SKM-1 (cell line): ENCODE measurements at regions not wholly inside any gene's neighbourhood (a gene's known extent, or its start where the extent isn't known, plus 50 kb on each side); places are given as distances from the start of the nearest gene placed in this dataset.
A peak's percentile ranks its signal among the peaks of the same experiment; 100 is the strongest.

Experiments used
- DNase-seq: peaks from one replicate; lab custom pipeline; 2025; ENCODE audit not compliant: unreplicated experiment; lab: John Stamatoyannopoulos, UW

GRCh38 chr4:100809506-100809905 is 291.7 kb upstream of the EMCN start:
- DNase-seq, result no peak

- DNase-seq, result no peak
Observed at GRCh38 chr4:100806988-100807387, 289.2 kb upstream of the EMCN start.

GRCh38 chr4:100805538-100805937 is 287.7 kb upstream of the EMCN start:
- DNase-seq, result no peak

DNA sequence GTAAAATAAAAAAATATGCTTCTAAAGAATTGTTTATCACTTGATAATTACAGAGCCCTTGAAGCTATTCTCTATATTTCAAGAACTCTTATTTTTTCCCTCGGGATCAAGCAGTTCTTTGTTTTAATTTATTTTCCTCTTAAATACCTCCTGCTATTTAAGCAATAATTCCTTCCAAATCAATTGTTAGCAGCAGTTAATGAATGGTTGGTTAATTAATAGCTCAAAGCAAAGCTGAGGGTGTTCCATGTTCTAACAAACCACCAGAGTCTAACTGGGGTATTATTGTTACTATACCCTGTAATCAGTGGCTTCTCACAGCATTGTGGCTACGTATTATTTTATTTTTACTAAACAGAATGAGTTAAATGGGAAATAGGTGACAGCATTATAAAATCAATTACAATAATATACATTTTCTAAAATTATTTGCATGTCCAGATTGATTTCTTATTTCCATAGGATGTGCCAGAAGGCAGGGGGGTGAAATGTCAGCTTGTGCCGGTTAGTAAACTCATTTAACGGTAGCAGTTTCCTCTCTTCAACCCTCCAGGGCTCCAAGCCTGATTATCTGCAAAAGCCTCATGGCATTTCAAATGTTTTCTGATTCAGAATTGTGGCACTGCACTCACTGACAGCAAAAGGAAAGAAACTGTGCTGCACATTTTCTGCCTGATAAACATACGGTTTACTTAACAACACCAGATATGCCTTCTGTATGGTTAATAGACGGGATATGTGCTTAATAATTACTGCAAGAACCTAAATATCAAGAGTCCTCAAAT is 286.9 kb upstream of the EMCN start:
- DNase-seq, result no peak

- no peak for DNase-seq
Observed at GRCh38 chr4:100803751-100804150, 285.9 kb upstream of the EMCN start.

- no peak for DNase-seq
Observed at GRCh38 chr4:100799761-100800539, 282.1 kb upstream of the EMCN start.

DNA sequence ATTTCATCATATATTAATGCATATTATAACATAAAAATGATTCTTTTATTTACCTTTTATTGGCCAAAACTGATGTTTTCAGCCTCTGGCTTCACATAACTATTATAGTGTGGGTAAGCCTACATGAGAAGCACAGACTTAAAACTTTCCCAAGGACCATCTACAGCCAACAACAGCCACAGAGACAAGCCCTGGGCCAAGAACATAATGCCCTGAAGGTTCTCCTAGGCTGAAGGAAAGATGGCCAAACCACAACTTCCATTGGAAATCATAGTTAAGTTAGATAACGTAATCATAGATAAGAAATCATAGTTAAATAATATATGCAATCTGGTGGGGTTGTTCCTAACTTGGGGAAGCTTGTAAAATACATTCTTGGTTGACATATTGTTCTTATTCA is 280.0 kb upstream of the EMCN start:
- DNase-seq, result no peak

DNA sequence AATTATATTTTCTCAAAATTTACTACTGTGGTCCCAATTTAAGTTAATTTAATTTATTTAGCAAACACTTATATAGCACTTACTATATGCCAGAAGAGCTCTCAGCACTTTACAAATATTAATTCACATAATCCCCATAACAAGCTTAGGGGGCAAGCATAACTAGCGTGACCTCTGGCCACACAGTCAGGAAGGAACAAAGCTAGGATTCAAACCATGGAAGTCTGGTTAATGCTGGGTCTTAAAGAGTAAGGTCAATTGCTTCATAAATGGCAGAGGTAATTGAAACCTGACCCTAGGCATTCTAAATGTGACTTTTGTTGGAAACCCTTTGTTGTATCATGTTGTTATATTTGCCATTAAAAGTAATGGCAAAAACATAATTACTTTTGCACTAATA is 279.5 kb upstream of the EMCN start:
- DNase-seq, result no peak

DNA sequence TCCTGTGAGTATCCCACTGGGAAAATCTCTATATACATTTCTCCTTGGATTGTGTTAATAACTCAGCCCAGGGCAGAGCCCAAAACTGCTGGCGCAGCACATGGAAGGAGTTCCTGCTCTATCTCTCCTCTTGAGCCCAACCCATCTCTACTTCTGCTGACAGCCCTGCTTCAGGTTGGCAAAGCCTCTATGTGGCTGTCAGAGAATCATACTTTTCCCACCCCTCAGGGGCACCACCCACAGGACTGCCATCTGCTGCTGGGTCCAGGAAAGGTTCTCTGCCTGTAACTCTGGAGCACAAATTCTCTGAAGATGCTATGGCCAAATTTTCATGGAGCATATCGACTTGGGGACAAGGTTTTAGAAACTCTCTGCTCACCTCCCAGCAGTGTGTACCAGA is 278.5 kb upstream of the EMCN start:
- no peak for DNase-seq

- no peak for DNase-seq
Observed at GRCh38 chr4:100795581-100795980, 277.8 kb upstream of the EMCN start.

DNA sequence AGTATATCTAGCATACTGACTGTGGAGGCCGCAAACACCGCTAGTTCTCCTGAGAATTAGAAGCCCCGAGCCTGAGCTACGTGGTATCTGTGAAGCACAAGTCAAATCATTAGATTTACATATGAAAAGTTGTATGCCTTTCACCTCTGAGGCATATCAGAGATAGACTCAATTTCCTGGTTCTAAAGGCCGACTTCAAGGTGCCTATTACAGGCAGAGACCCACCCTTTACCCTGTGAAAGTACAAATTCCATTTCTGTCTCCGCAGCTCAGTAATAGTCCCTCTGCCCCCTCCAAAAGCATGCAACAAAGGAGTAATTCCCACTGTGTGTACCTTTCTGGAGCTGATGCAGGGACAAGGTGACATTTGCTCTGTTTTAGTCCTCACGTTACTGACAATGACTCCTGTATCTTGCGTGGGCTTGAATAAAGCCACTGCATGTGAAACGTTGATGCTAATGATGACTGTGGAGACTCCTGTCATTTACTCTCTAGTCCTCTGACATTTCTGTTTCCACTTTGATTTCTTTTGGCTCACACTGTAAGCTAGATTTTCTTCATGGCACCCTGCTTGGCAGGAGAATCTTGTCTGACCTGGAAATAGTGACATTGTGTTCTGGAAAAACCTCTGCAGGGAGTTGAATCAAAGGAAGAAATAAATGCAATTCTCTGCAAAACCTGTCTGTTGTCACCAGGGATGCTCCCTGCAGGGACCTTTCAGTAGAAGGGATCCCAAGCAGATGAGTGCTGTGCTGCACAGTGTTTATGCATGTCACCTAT is 273.2 kb upstream of the EMCN start:
- no peak for DNase-seq

- DNase-seq, result no peak
Observed at GRCh38 chr4:100789991-100790390, 272.2 kb upstream of the EMCN start.

DNA sequence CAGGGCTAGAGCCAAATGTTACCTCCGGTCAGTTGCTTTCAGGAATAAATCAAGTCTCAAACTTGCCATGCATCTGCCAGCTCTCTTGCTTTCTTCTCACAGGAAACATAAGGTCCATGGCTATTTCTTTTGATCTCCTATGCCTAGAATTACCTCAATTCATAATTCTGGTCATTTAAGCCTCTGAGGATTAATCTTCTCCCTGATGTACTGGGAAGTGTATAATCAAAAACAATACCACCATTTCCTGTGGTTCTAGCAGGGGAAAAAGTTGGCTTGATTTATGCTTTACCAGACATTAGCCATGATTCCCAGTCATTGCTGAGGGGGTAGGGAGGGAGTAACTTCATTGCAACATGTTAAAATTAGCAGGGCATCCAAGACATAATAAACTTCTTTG is 268.7 kb upstream of the EMCN start:
- no peak for DNase-seq

DNA sequence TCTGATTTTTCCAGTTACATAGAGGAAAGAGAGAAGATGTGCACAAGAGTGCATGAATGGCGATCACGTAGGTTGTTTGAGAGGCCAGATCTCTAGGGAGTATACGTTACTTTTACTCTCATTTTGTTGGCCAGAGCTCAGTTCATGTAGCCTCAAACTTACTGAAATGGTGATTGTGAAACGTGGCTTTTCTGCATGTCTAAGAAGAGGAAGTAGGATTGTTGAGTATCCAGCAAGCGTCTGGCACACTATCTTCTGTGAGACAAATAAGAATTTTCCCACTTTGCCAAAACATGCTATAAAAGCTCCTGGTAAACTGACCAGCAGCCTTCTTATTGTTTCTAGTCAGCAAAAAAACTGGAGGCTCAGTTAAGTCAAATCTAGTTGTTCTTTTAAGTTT is 264.5 kb upstream of the EMCN start:
- peak; percentile 78 for DNase-seq

DNA sequence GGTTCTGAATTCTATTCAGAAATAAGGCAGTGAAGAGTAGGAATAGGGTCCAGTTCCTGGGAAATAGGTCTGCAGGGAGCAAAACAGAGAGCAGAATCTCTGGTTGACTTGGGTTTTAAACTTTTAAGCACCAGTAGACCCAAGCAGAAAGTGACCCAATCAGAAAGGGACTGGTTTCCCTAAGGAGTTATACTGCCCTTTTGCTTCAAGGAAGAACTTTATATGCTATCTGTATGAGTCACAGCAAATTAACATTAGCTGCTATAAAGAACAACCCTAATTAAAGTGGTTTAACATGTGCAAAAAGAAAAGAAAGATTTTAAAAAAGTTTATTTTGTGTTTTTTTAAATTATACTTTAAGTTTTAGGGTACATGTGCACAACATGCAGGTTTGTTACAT is 263.6 kb upstream of the EMCN start:
- DNase-seq, result no peak

DNA sequence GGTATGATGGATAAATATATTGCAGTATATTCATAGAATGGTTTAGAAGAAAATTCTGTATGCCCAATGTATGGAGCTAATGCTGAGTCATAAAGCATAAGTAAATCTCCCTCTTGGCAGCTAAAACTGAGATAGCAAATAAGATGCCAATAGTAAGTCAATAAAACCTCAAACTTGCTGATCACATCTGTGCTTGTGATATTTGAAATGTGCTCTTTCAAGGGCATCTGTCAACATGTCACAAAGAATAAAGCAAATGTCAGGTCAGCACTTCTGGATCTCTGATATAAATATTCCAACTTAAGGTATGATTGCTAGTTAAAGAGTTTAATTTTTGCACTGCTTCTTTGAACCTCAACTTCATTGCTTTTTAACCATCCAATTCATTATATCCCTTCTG is 262.3 kb upstream of the EMCN start:
- no peak for DNase-seq

DNA sequence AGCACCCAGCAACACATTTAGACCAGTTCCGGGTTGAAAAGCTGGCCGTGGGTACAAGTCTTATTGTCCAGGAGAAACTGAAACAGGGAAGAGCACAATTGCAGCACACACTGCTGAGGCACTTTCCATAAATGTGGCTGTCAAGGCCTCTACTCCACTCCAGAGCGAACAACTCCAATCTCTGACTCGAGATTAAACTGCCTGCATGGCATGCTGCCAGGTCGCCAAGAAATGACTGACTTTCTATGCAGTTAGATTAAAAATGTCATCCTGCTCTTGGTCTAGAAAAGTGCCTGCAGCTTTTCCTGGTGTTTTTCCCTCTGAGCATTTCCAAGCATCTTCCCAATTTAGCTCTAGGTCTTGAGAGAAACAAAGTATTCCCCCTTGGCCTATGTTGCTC is 260.6 kb upstream of the EMCN start:
- DNase-seq, result no peak

DNA sequence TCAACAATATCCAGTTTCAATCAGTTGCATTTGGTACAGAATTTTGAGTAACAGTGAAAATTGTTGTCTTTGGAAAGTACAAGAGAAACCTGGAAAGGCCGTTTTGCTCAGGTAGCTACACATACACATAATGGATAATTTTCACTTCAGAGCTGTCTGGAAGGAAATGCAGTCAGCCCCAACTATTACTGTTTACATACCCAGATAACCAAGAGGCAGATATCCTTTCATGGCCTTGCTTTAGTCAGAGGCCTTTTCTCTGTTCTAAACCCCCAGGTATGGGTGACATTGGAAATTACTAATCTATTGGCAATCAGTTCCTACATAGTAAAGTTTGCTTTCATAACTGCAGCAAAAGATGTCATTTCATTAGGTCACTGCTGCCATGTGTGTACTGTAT is 244.9 kb upstream of the EMCN start:
- no peak for DNase-seq

- peak; percentile 67 for DNase-seq
Observed at GRCh38 chr4:100754751-100755150, 236.9 kb upstream of the EMCN start.

- no peak for DNase-seq
Observed at GRCh38 chr4:100746141-100746739, 228.4 kb upstream of the EMCN start.

DNA sequence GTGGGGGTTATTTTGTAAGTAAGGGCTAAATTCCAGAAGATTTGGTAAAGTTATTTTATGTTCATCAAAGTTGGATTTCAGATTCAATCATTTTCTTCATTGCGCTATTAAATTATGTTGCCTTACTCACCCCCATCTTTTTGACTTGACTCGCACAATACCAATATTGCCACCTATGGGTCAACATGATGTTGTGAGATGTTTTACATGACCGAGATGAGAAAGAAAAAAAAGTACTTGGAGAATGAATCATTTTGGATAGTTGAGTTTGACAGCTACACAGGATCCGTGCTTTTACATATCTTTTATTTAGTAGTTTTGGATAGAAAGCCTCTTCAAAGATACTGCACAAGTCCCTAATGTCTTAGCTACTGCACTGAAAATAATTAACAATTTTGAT is 224.2 kb upstream of the EMCN start:
- DNase-seq, result no peak
